ENCODE measurements at regions not wholly inside any gene's neighbourhood (a gene's known extent, or its start where the extent isn't known, plus 50 kb on each side); places are given as distances from the start of the nearest gene placed in this dataset.

DNA sequence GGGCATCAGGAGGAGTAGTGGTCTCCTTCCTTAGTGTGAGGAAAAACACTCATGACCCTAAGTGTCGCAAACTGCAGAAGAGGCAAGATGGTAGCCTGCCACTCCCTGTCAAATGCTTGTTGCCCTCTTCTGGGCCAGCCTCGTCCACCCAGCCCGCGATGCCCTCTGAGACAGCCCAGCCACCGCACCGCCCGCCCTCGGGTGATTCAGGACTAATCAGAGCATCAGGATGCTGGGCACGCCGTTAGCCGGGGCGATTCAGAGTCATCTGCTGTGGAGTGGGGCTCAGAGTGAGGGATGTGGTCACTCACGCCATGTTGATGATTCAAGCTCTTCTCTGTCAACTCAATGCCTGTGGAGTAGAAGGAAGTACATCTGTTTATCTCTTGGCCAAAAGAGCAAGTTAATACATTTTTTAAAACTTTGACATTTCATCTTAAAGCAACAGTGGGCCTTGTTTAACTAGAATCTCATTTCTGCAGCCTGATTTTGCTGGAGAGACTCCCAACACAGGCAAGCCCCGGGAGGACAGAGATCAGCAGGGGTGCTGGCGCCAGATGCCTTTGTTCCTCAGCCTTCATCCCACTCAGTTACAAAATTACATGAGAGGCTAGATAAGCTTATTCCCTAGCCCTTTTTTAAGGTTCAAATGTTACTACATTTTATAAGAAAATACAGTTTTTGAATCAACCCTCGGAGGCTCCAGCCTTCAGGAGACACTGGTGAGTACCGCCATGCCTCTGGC lies 79.0 kb downstream of the TMEM18 start:
- no peak for DNase-seq (ENCODE audit: low spot score)
- intact Hi-C loops (cut with DNase I), result no loop called here

DNA sequence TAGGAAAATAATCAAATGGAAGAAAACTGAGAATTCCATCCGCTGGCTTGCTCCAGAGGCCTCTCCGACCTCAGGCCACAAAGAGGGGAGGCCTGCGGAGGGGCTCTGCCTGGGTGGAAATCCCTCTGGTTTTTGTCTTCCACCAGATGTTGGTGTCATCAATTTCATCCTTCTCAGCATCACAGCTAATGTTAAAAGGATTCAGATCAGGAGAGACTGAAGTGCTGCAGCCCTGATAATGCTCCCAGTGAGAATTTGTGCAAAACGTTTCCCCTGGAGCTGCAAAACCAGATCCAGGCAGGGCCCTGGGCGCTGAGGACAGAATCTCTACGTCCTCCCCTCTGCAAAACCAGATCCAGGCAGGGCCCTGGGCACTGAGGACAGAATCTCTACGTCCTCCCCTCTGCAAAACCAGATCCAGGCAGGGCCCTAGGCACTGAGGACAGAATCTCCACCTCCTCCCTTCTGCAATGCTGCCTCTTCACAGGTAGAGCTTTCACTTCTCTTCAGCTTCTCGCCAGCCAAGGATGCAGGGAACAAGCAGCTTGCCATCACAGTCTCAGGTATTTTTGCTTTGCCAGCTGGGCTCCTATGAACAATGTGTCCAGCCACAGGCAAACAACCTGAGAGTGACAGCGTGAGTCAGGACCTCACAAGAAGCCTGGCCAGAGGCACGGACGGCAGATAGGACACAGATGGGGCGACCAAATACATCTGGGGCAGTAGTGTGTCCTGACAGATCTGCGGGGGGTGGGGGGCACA lies 81.2 kb downstream of the TMEM18 start:
- DNase-seq (ENCODE audit: low spot score), result no peak
- intact Hi-C loops (cut with DNase I), result no loop called here

DNA sequence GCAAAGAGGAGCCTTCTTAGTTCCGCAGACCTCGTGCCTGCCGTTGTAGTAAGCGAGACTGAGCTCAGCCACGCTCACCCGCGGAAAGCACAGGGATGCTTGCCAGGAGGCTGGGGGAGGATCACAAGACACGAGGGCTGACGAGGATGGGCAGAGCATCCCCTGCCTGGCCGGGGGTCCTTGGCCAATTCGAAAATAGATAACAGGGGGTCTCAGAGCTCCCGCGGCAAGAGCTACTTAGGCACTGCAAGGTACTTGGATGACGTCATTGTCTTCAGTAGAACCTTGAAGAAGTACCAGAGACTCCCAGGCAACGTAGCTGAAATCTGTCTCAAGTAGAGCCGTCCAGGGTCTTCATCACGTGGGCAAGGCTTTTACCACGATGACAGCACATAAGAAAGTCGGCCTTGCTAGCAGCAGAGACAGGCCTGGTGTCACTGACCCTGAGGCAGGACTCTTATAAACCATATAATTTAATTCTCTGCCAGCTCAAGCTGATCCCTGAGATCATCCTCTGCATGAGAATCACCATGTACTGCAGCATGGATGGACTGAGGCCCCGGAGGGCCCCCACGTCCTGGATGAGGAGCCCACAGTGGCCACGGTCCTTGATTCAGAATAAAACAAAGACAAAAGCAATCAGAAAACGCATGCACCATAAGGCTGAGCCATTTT lies 81.9 kb downstream of the TMEM18 start:
- intact Hi-C loops (cut with DNase I), result no loop called here
- no peak for DNase-seq (ENCODE audit: low spot score)

DNA sequence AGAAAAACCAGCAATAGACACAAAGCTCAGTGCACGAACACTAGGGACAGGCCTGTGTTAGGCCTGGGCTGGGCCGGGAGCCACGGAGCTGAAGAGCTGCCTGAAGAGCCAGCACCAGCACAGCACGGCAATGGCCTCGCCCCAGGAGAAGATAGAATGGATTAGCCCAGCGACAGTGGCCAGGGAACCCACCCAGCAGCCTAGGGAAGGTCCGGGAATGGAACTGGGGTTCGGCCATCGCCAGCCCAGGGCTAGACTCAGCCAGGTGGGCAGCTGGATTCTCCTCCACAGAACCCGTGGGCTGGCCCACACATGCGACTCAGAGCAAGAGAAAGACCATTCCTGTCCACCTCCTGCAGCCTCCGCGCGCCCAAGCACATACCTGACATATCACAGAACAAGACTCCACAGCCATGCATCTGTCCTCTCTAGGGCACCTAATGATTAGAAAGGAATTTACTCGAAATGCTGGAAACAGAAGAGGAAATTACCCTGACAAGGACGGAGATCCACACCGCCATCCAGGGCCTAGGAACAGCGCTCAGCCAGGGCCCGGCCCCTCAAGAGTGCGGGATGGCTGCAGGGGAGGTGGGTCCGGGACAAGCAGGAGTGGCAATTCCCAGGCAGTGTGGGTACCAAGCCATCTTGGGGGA lies 82.8 kb downstream of the TMEM18 start:
- DNase-seq (ENCODE audit: low spot score), result no peak
- intact Hi-C loops (cut with DNase I), result no loop called here

DNA sequence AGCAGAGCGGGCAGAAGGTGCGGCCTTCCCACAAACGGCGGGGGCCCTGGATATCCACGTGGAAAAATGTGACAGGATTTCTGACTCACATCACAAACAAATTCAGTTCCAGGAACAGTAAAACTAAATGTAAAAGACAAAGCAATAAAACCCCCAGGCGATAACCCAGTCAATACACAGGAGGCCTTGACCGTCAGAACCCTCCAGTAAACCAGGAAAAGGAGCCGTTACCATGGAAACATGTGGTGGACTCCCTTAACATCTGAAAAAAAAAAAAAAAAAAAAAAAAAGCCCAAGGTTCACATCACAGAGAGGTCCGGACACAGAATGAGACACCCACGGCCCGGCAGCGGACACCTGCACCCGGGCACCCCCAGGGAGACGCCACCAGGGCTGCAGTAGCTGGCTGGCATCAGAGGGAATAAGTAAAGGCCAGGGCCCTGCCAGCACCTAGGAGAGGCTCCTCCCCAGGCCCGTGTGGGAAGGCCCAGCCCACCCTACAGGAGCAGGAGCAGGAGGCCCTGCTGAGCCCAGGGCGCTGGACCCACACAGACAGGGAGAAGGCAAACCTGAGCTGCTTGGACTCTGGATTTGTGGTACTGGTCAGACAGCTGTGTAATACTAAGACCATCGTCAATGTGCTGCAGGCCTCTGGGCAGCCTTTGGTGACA lies 83.7 kb downstream of the TMEM18 start:
- DNase-seq (ENCODE audit: low spot score), result no peak

DNA sequence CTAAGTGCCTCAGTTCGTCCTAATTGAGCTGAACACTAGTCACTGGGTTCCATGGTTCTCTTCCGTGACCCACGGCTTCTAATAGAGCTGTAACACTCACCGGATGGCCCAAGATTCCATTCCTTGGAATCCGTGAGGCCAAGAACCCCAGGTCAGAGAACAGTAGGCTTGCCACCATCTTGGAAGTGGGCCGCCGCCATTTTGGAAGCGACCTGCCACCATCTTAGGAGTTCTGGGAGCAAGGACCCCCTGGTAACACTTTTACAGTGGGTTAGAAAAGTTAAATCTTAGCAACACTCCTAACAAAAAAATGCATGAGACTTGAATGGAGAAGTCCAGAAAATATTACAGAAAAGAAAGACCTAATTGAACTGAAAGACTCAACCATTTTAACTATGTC lies 84.5 kb downstream of the TMEM18 start:
- no peak for DNase-seq (ENCODE audit: low spot score)
- intact Hi-C loops (cut with DNase I), result no loop called here

More for the DNA sequence above, 83.7 kb downstream of the TMEM18 start:
- intact Hi-C loops (cut with DNase I), result no loop called here

- intact Hi-C loops (cut with DNase I), result no loop called here
- no peak for DNase-seq (ENCODE audit: low spot score)
Measured at GRCh38 chr2:590214-591175, 86.7 kb downstream of the TMEM18 start.

DNA sequence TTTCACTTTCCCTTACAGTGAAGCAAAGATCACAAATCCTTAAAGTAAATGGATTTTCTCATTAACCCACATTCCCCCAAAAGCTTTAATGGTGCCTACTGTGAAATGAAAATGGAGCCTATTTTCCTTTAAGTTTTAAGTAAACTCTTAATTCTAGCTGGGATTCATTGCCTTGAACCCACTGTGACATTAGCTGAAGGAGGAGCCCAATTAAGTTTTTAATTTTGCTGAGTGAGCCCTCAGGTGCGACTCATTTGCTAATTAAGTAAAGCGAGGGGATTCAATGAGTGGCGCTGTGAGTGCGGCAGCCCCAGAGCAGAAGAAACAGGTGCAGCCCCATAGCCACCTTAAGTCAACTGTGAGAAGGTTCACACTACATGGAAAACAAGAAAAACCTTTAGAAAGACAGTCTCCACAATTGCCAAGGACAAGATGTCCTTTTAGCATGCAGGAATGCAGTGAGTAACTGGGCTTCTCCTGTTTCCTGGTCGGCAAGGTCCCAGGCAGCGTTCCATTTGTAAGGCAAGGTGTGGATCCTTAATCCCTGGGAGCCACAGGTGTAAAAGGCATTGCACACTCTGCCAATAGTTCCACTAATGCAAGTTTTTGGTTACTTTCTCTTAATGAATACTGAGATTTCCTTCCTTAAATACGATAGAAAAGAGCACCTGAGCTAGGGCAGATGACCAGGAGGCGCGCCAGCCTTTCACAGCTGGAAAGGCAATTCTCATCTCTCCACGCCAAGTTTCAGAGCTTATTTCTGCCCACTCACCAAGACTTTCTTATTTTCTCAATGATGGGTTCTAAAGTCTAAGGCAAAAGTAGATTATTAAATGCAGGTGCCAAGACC lies 87.7 kb downstream of the TMEM18 start:
- intact Hi-C loops (cut with DNase I), result no loop called here
- no peak for DNase-seq (ENCODE audit: low spot score)

DNA sequence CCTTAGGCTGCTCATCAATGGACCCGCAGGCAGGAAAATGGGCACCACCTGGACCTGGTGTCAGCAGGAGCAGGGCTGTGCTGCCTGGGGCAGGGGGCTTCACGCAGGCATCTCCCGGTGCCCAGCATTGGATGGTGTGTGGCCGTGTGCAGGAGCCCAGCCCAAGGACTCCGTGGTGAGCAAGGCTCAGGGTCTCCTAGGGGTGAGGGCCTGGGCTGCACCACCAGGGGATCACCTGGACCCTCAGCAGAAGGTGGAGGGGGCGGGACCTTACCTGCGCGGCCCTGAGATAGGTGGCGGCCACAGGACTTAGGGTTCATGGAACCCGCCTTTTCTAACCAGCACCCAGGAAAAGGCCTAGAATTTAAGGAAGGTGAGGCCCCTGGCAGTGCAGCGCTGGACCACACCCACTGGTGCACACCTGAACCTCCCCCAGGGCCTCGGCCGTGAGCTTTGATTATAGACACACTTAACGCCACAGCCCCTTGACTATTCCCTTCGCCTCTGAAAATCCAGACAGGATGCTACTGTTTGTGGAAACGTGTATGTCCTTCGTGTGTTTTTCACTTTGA lies 89.0 kb downstream of the TMEM18 start:
- intact Hi-C loops (cut with DNase I), result no loop called here
- DNase-seq (ENCODE audit: low spot score), result no peak

- intact Hi-C loops (cut with DNase I), result no loop called here
- no peak for DNase-seq (ENCODE audit: low spot score)
Measured at GRCh38 chr2:587087-587960, 89.9 kb downstream of the TMEM18 start.

DNA sequence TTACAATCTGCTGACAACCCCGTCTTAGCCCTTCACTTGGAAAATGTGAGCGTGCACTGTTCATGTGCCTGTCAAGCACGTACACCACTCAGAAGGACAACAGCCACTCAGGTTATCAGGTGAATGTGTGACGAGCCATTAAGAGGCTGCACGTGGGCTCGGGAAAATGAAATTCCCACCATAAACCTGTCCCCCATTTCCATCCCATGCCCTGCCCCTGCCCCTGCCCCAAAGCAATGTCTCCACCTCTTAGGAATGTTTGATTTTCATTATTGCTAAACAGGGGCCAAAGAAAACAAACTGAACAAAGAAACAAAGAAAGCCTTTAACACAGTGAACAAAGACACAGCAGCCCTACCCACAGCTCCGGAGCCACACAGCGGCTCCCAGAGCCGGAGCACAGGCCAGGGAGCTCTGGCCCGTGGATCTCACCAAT lies 90.5 kb downstream of the TMEM18 start:
- intact Hi-C loops (cut with DNase I), result no loop called here
- no peak for DNase-seq (ENCODE audit: low spot score)

GRCh38 chr2:584863-585823 lies 92.1 kb downstream of the TMEM18 start:
- intact Hi-C loops (cut with DNase I), result no loop called here
- no peak for DNase-seq (ENCODE audit: low spot score)

DNA sequence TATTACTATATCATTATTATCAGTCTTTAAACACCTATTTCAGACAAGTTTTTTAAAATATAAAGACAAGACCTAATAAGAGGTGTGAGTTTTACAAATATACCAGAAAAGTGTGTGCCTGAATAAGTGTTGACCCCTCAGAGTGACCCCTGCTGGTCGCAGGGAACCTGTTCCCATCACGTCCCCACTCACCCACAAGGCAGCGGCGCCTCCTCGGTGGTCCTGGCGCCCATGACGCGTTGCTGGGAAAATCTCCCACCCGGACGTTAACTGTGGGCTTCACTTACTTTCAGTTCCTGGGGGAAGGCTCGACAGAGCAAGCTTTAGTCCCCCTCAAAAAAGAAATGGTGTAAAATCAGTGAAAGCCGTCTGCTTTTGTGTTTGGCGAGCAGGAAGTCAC lies 93.5 kb downstream of the TMEM18 start:
- intact Hi-C loops (cut with DNase I), result no loop called here
- no peak for DNase-seq (ENCODE audit: low spot score)

DNA sequence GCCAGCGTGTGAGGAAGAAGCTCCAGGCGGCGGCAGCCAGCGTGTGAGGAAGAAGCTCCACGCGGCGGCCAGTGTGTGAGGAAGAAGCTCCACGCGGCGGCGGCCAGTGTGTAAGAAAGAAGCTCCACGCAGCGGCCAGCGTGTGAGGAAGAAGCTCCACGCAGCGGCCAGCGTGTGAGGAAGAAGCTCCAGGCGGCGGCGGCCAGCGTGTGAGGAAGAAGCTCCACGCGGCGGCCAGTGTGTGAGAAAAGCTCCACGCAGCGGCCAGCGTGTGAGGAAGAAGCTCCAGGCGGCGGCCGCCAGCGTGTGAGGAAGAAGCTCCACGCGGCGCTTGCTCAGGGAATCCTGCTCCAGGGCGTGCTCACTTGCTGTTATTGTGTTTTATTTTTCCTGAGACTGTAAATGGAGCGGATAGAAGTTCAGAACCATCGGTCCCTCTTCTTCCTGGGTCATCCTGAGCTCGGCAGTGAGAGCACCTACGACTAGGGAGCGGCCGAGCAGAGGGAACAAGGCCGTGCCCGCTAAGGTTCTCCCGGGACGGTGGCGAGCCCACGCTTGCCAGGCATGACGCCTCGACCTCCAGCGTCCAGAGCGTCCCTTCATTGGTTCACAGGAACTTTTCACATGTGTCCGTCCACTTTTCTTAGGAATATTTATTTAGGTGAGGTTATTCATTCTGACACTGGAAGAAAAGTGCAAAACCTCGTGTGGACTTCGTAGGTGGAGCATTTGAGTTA lies 94.2 kb downstream of the TMEM18 start:
- intact Hi-C loops (cut with DNase I), result no loop called here
- DNase-seq (ENCODE audit: low spot score), result no peak

Data from posterior vena cava (tissue), 2 donors.